Liver (tissue), 8 donors: ENCODE measurements at regions not wholly inside any gene's neighbourhood (a gene's known extent, or its start where the extent isn't known, plus 50 kb on each side); places are given as distances from the start of the nearest gene placed in this dataset.

Experiments
- DNase-seq: peaks from one replicate; pipeline ENCODE4 v3.0.0-alpha.2; 2017; ENCODE audit warnings: low spot score
- H3K27ac ChIP-seq, 2 donors: one replicate each; pipeline ENCODE4 v1.7.0; 2013; ENCODE audit warnings: inconsistent platforms in 2 of 2, low read length in 2 of 2, control low read depth in 1 of 2, low read depth in 1 of 2, mild to moderate bottlenecking in 1 of 2
- H3K27me3 ChIP-seq, 4 donors: one replicate each; pipeline versions ENCODE4 v1.6.1 to v1.7.0; 2013; ENCODE audit warnings: low read length in 3 of 4, inconsistent platforms in 1 of 4, mild to moderate bottlenecking in 1 of 4, moderate library complexity in 1 of 4; ENCODE audit not compliant: control insufficient read depth in 4 of 4, insufficient read depth in 4 of 4
- H3K36me3 ChIP-seq, 4 donors: one replicate each; pipeline versions ENCODE4 v1.6.1 to v1.7.0; 2013; ENCODE audit warnings: low read length in 3 of 4, mild to moderate bottlenecking in 3 of 4, low read depth in 1 of 4, moderate library complexity in 1 of 4; ENCODE audit not compliant: control insufficient read depth in 4 of 4, insufficient read depth in 3 of 4
- H3K4me1 ChIP-seq, 4 donors: one replicate each; pipeline versions ENCODE4 v1.6.1 to v1.7.0; 2013; ENCODE audit warnings: low read length in 3 of 4, mild to moderate bottlenecking in 3 of 4, moderate library complexity in 1 of 4; ENCODE audit not compliant: control insufficient read depth in 4 of 4, insufficient read depth in 4 of 4
- H3K4me3 ChIP-seq, 3 donors: one replicate each; pipeline versions ENCODE4 v1.6.1 to v1.7.0; 2013; ENCODE audit warnings: low read length in 3 of 3, control low read depth in 1 of 3, low read depth in 1 of 3, mild to moderate bottlenecking in 1 of 3
- H3K9ac ChIP-seq, 2 donors: one replicate each; pipeline ENCODE4 v1.7.0; 2013; ENCODE audit warnings: low read length in 2 of 2, mild to moderate bottlenecking in 2 of 2, moderate library complexity in 2 of 2, control low read depth in 1 of 2, low read depth in 1 of 2
- H3K9me3 ChIP-seq, 4 donors: one replicate each; pipeline versions ENCODE4 v1.6.1 to v1.7.0; 2013; ENCODE audit warnings: low read length in 3 of 4; ENCODE audit not compliant: control insufficient read depth in 4 of 4
- ATF3 ChIP-seq: IDR thresholded peaks from 2 replicates; pipeline ENCODE4 v1.6.1; 2016; ENCODE audit warnings: antibody characterized with exemption
- CTCF ChIP-seq: fragments of 150-350 bp; IDR thresholded peaks from 2 replicates; pipeline ENCODE4 v1.5.1; 2017; ENCODE audit warnings: improper control_type of control experiment, low read depth, low read length; ENCODE audit not compliant: missing input control
- FOXA1 ChIP-seq: IDR thresholded peaks from 2 replicates; pipeline ENCODE4 v1.6.1; 2016; ENCODE audit warnings: antibody characterized with exemption
- FOXA2 ChIP-seq: IDR thresholded peaks from 2 replicates; pipeline ENCODE4 v1.6.1; 2016; ENCODE audit warnings: antibody characterized with exemption
- HNF4A ChIP-seq, 2 donors: conservative IDR thresholded peaks; 2 replicates each; pipeline ENCODE4 v1.6.1; 2016; ENCODE audit warnings: antibody characterized with exemption in 2 of 2, mild to moderate bottlenecking in 2 of 2
- HNF4G ChIP-seq: IDR thresholded peaks from 2 replicates; pipeline ENCODE4 v1.6.1; 2016; ENCODE audit warnings: antibody characterized with exemption
- MAX ChIP-seq: IDR thresholded peaks from 2 replicates; pipeline ENCODE4 v1.6.1; 2016; ENCODE audit warnings: antibody characterized with exemption
- NR2F2 ChIP-seq: IDR thresholded peaks from 2 replicates; pipeline ENCODE4 v1.6.1; 2016; ENCODE audit warnings: antibody characterized with exemption
- RAD21 ChIP-seq, 2 donors: IDR thresholded peaks; 2 replicates each; pipeline ENCODE4 v1.6.1; 2016; ENCODE audit warnings: antibody characterized with exemption in 2 of 2, mild to moderate bottlenecking in 2 of 2
- REST ChIP-seq: IDR thresholded peaks from 2 replicates; pipeline ENCODE4 v1.6.1; 2016; ENCODE audit warnings: antibody characterized with exemption, mild to moderate bottlenecking
- RXRA ChIP-seq, 2 donors: IDR thresholded peaks; 2 replicates each; pipeline ENCODE4 v1.6.1; 2017 to 2018; ENCODE audit warnings: antibody characterized with exemption in 2 of 2, mild to moderate bottlenecking in 1 of 2
- SP1 ChIP-seq: IDR thresholded peaks from 2 replicates; pipeline ENCODE4 v1.6.1; 2018; ENCODE audit warnings: antibody characterized with exemption, mild to moderate bottlenecking
- TAF1 ChIP-seq: conservative IDR thresholded peaks from 2 replicates; pipeline ENCODE4 v1.6.1; 2016; ENCODE audit warnings: antibody characterized with exemption, mild to moderate bottlenecking
- ZBTB33 ChIP-seq: IDR thresholded peaks from 2 replicates; pipeline ENCODE4 v1.6.1; 2016; ENCODE audit warnings: antibody characterized with exemption
- WGBS: extraction: QIAGEN DNeasy Blood & Tissue Kit; methylation state at CpG from one replicate; pipeline ENCODE4 v1.1.7; 2013; 5-methylcytosine and 5-hydroxymethylcytosine counted together
- donor health status: healthy.
- donor health status: healthy.
- donor health status: healthy.
- donor health status: healthy.
- donor health status: healthy.

GRCh38 chr9:12633016-12633765 is 60.0 kb upstream of the TYRP1 start:
- no peak for TF ChIP-seq HNF4G
- no peak for TF ChIP-seq ZBTB33
- no peak for TF ChIP-seq HNF4A (conservative IDR thresholded peaks at IDR 0.05)
- no peak for TF ChIP-seq RXRA (IDR thresholded peaks at IDR 0.05)
- TF ChIP-seq MAX: no peak
- no peak for TF ChIP-seq FOXA2
- no peak for TF ChIP-seq SP1
- no peak for TF ChIP-seq FOXA1
- no peak for TF ChIP-seq TAF1
- TF ChIP-seq CTCF: no peak
- DNase-seq: no peak
- H3K27ac ChIP-seq: no peak overlapping the region
- H3K9me3 ChIP-seq: no peaks in the 10 kb centered on the region
- peaks cover 0 to 3% (median 0%) of the 10 kb centered on the region in 4 donors for H3K27me3 ChIP-seq
- H3K4me1 ChIP-seq: no peaks in the 10 kb centered on the region
- no peaks in the 10 kb centered on the region for H3K36me3 ChIP-seq
- no peak overlapping the region for H3K9ac ChIP-seq
- H3K4me3 ChIP-seq: no peak overlapping the region
- 67% methylated on average over 9 of the region's 9 CpGs for WGBS

- Histone ChIP-seq H3K36me3 (no peaks in the 10 kb centered on the region), H3K4me1 (no peaks in the 10 kb centered on the region), H3K9me3 (no peaks in the 10 kb centered on the region), H3K27me3 (peaks cover 0 to 3% (median 0%) of the 10 kb centered on the region in 4 donors), H3K9ac (no peak overlapping the region), H3K4me3 (no peak overlapping the region), H3K27ac (no peak overlapping the region)
- 24% methylated on average over 3 of the region's 3 CpGs for WGBS
- TF ChIP-seq RAD21 (IDR thresholded peaks at IDR 0.05) (peak; percentile 52), NR2F2 (no peak), ATF3 (no peak), REST (no peak)
- DNase-seq: no peak
Observed at GRCh38 chr9:12640016-12640587, 53.1 kb upstream of the TYRP1 start.
